HG02588 (cell line): ENCODE measurements at regions not wholly inside any gene's neighbourhood (a gene's known extent, or its start where the extent isn't known, plus 50 kb on each side); places are given as distances from the start of the nearest gene placed in this dataset.

Experiments used
- ATAC-seq: cut with Tn5 transposase; IDR thresholded peaks from one replicate; pipeline ENCODE4 v1.9.1; 2021; ENCODE audit warnings: mild to moderate bottlenecking, moderate library complexity; ENCODE audit not compliant: unreplicated experiment

DNA sequence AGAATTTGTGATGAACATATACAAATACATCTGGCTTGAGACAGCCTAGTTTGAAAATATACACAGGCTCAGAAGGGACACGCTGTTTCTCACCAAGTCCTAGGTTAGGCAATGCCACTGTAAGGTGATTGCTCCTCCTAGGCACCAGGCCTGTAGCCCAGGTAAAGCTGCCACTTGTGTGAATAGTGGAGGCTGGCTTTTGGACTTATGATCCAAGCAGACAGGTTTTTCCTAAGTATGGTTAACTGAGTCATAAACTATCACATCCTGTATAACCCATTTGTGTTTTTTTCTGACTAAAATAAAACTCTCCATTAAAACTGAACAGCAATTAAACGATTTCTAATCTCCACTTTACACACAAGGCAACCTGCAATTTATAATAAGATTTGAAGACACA is 81.0 kb downstream of the SEMA4F start:
- ATAC-seq, result no peak

GRCh38 chr2:74735564-74735963 is 81.5 kb downstream of the SEMA4F start:
- no peak for ATAC-seq

GRCh38 chr2:74736589-74736988 is 82.5 kb downstream of the SEMA4F start:
- no peak for ATAC-seq

GRCh38 chr2:74738586-74738985 is 84.5 kb downstream of the SEMA4F start:
- ATAC-seq, result no peak

- no peak for ATAC-seq
These were observed 85.1 kb downstream of the SEMA4F start for GRCh38 chr2:74739129-74739528.

DNA sequence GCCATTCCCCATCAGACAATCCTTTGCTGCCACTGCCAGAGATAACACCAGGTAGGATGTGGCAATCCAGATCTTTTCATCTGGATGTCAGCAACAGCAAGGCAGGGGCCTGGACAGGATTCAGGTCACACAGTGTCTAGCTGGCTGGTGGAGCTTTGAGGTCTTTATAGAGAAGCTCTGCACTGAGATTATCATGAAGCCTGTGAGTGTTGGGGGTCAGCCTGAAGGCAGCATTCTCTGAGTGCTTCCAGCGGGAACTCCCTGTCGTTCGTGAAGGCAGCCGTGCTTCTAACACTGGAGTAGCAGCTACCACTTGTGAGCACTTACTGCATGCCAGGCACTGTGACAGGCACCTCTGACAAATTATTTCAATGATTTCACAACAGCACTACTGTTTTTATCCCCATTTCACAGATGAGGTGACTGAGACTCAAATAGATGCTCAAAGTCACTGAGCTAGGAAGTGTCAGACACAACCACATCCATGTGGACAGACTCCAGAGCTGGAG is 85.7 kb downstream of the SEMA4F start:
- no peak for ATAC-seq

GRCh38 chr2:74740395-74740740 is 86.3 kb downstream of the SEMA4F start:
- ATAC-seq, result no peak

DNA sequence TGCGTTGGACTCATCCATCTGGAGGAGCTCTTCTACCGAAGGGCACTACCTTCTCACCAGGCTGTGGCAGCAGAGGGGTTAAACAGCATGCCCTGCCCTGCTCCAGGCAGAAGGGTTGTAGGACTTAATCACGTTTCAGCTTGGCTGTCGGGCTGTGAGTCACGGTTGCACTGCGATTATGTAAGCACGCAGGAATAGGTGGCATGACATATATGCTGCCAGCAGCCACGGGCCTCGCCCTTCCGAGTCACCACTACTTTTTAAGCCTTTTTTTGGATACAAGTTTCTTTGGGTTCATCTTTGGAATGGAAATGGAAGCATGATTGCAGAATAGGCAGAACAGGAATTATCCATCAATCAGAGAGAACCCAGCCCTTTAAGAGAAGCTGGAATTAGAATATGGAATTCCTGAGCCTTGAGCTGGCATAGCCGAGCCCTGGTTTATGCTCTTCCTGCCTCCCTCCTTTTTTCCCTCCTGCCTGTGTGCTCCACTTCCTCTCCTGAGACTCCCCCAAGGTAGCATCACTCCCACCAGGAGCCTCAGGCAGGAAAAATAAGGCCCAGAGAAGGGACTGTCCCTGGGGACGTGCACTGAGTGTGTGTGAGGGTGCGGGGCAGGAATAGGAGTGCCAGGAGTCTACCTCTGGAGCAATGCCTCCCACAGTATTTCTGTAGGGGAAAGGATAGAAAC is 86.8 kb downstream of the SEMA4F start:
- no peak for ATAC-seq

DNA sequence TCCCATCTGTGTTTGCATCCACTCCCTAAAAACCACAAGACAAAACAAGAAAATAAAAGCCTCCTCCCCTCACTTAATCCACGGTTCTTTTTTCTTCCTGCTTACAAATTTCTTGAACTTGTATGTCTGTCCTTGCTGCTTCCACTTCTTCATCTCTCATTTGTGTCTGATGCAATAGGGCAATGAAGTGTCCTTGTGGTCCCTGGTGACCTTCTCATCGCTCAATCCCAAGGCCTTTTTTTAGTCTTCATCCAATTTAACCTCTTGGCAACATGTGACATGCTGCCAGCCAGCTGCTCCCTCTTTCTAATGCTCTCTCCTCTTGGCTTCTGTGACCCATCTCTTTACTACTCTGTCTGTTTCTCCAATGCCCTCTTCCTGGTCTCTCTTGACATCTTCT is 87.6 kb downstream of the SEMA4F start:
- no peak for ATAC-seq

- no peak for ATAC-seq
These were observed 88.4 kb downstream of the SEMA4F start for GRCh38 chr2:74742471-74742870.

GRCh38 chr2:74743039-74743438 is 89.0 kb downstream of the SEMA4F start:
- no peak for ATAC-seq

GRCh38 chr2:74743778-74744177 is 89.7 kb downstream of the SEMA4F start:
- ATAC-seq, result no peak

DNA sequence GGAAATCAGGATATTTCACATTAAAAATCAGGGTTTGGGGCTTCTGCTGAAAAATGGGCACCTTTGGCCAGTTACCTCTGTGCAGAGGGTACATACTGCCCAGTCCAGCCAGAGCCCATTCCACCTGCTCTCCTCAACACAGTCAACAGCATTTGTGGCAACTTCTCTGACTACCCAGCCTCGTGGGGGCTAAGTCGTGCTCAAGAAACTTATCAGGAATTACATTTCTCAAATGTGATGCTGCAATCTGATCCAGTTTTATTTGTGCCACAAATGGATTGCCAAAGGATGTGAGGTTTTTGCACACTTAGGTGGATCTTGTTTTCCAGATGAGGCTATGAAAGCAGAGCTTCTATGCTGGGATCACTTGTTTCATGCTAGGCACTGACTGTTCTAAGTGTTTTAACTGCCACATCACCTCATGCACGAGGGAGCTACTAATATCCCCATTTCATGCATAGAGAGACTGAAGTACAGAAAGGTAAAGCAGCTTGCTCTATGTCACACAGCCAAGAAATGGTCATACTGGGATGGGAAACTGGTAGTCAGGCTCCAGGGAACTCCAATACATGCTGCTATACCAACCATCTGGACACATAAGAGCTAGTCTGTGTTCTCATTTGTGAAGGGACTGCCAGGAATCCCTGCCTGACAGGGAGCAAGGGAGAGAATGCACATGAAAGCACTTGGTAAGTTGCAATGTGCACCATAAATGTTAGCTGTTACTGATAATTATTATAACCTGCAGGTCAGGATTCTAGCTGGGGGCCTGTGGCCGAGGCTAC is 89.0 kb upstream of the HK2 start:
- ATAC-seq, result no peak

DNA sequence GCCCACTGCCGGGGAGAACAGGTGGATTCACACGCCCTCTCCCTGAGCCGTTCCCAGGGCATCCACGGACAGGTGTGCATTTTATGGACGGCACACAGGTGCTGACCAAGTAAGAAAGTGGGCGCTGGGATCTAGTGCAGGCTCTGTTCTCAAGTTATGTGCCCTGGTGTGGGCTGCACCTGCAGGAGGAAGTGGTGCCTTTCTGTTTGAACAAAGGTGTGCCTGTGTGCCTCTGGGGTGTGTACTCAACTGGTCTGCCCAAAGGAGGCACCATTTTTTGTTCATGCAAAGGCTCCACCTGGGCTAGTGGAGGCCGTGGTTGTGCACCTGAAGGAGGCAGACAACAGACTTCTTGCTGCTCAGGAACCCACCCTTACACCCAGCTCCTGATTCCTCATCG is 88.2 kb upstream of the HK2 start:
- no peak for ATAC-seq

- ATAC-seq, result no peak
These were observed 87.4 kb upstream of the HK2 start for GRCh38 chr2:74746480-74746879.

- no peak for ATAC-seq
These were observed 86.4 kb upstream of the HK2 start for GRCh38 chr2:74747411-74748080.

DNA sequence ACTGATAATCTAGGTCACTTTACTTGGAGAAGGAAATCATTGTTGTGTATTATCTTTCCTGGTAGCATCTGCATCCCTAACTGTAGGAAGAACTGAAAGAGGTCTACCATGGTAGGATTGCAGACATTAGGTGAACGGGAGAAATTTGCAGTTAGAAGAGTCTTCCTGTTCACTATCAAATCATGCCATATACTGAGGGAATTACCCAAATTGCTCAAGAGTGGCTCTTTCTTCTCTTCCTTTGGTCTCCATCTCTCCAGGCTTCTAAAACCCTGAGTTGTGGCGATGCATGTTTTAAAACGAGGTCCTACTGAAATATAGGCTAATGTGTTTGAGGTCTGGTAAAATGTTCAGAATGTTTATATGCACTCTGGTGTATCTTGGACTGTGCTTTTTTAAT is 85.3 kb upstream of the HK2 start:
- ATAC-seq, result no peak

GRCh38 chr2:74749432-74749831 is 84.5 kb upstream of the HK2 start:
- ATAC-seq, result no peak

- ATAC-seq, result no peak
These were observed 81.7 kb upstream of the HK2 start for GRCh38 chr2:74751981-74752851.

DNA sequence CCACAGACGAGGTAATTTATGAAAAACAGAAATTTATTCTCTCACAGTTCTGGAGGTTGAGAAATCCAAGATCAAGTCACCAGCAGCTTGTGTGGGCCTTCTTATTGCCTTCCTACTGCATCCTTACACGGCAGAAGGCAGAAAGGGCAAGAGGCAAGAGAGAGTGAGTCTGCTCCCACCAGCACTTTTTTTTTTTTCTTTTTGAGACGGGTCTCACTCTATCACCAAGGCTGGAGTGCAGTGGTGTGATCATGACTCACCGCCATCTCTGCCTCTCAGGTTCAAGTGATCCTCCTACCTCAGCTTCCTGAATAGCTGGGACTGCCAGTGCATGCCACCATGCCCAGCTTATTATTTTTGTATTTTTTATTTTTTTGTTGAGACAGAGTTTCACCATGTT is 78.5 kb upstream of the HK2 start:
- no peak for ATAC-seq

DNA sequence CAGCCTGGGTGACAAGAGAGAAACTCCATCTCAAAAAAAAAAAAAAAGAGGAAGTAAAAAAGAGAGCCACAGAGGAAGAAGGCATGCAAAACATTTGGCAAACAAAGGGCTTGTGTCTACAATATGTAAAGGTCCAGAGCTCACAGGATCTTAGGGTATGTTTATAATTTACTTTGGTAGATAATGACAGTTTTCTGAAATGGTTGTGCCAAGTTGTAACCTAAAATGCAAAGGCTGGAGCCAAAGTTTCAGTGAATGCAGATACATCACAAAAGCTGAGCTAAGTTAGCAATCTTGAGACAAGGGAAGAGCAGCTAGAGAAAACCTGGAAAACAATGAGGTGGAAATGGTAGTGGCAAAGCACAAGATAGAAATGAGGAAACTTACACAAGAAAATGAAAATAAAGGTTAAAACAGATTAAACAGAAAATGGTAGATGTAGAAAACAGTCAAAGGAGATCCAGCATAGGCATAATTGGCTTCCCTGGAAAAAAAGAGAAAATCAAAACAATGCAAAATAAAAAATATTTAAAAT is 77.5 kb upstream of the HK2 start:
- no peak for ATAC-seq
